ENCODE measurements at regions not wholly inside any gene's neighbourhood (a gene's known extent, or its start where the extent isn't known, plus 50 kb on each side); places are given as distances from the start of the nearest gene placed in this dataset.

GRCh38 chr1:79693441-79694114, 687.0 kb upstream of the ADGRL4 start:
- no peak for DNase-seq

GRCh38 chr1:79692519-79692918, 686.0 kb upstream of the ADGRL4 start:
- no peak for DNase-seq

- no peak for DNase-seq
Measured at GRCh38 chr1:79688932-79689331, 682.4 kb upstream of the ADGRL4 start.

GRCh38 chr1:79683420-79683819, 676.9 kb upstream of the ADGRL4 start:
- DNase-seq, result no peak

- no peak for DNase-seq
Measured at GRCh38 chr1:79682478-79682877, 675.9 kb upstream of the ADGRL4 start.

GRCh38 chr1:79681382-79681781, 674.9 kb upstream of the ADGRL4 start:
- DNase-seq, result no peak

- DNase-seq, result peak; percentile 61
Measured at GRCh38 chr1:79679916-79680315, 673.4 kb upstream of the ADGRL4 start.

GRCh38 chr1:79667848-79668696, 661.5 kb upstream of the ADGRL4 start:
- DNase-seq, result no peak

GRCh38 chr1:79667166-79667565, 660.6 kb upstream of the ADGRL4 start:
- no peak for DNase-seq

GRCh38 chr1:79663916-79664315, 657.4 kb upstream of the ADGRL4 start:
- no peak for DNase-seq

GRCh38 chr1:79662596-79662995, 656.1 kb upstream of the ADGRL4 start:
- DNase-seq, result no peak

- no peak for DNase-seq
Measured at GRCh38 chr1:79660129-79660528, 653.6 kb upstream of the ADGRL4 start.

- no peak for DNase-seq
Measured at GRCh38 chr1:79657951-79658658, 651.6 kb upstream of the ADGRL4 start.

GRCh38 chr1:79655876-79656275, 649.3 kb upstream of the ADGRL4 start:
- DNase-seq, result no peak

GRCh38 chr1:79652426-79652825, 645.9 kb upstream of the ADGRL4 start:
- no peak for DNase-seq

- no peak for DNase-seq
Measured at GRCh38 chr1:79648126-79648525, 641.6 kb upstream of the ADGRL4 start.

GRCh38 chr1:79646880-79647279, 640.4 kb upstream of the ADGRL4 start:
- no peak for DNase-seq

- DNase-seq, result no peak
Measured at GRCh38 chr1:79638382-79638781, 631.9 kb upstream of the ADGRL4 start.

- no peak for DNase-seq
Measured at GRCh38 chr1:79633456-79633855, 626.9 kb upstream of the ADGRL4 start.

GRCh38 chr1:79629414-79629813, 622.9 kb upstream of the ADGRL4 start:
- DNase-seq, result no peak

- DNase-seq, result no peak
Measured at GRCh38 chr1:79617777-79618176, 611.2 kb upstream of the ADGRL4 start.

- no peak for DNase-seq
Measured at GRCh38 chr1:79614762-79615161, 608.2 kb upstream of the ADGRL4 start.

- no peak for DNase-seq
Measured at GRCh38 chr1:79614106-79614505, 607.6 kb upstream of the ADGRL4 start.

GRCh38 chr1:79613046-79613445, 606.5 kb upstream of the ADGRL4 start:
- DNase-seq, result no peak
